T-helper 1 cell treated with Interleukin-12 subunit alpha and Interleukin-12 subunit beta and Interleukin-4 antibody, amounts not matched to agents 30 ng/mL and 1 ng/mL, for 36 hours (primary cell): ENCODE measurements at regions not wholly inside any gene's neighbourhood (a gene's known extent, or its start where the extent isn't known, plus 50 kb on each side); places are given as distances from the start of the nearest gene placed in this dataset.

Experiments used
- intact Hi-C: fragments of 100-400 bp; cut with micrococcal nuclease; formaldehyde crosslinking; loops from one replicate; pipeline ENCODE4 v1.15.1; 2024

DNA sequence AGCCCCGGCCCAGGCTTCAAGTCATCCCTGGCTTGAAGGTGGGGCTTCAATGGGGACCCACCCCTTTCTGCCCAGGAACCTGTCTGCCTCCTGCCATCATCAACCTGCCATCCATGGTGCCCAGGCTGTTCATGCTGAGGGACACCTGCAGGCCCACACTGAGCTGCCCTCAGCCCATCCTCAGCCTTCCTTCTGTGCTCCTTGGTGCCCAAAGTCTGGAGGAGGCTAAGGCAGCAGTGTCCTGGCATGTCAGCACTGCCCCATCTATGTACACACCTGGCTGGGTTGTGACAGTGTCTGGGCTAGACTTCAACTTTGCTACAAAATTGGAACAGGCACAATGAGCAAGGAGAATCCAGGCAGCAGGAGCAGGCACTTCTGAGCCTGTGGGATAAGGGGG lies 745.3 kb upstream of the EPHA6 start:
- intact Hi-C loops: no loop called here

DNA sequence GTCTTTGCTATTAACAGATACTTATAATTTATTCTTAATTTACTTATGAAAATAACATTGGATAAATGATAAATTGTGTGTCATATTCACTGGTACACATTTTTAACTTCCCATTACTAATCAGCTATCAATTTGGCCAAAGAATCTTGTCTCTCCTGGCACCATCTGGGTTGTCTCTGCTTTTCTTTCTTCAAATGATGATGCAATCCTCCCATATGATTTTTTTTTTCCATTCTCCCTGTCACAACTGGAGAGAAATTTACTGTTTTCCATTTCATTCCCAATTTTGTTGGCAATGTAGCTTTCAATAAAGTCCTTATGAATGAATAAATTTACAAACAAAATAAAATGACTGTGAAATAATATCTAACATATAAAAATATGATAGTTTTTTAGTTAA lies 743.7 kb upstream of the EPHA6 start:
- intact Hi-C loops: no loop called here

DNA sequence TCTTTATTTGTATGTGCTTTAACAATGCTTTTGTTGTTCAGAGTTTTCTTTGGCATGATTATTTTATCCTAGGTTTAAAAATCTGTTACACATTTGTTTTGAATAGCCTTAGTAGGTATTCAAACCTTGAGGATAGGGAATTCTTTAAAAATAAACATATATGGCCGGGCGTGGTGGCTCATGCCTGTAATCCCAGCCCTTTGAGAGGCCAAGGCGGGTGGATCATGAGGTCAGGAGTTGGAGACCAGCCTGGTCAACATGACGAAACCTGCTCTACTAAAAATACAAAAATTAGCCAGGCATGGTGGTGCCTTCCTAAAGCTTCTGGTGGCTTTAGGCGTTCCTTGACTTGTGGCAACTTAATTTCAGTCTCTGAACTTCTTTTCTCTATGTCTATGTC lies 743.3 kb upstream of the EPHA6 start:
- intact Hi-C loops: no loop called here

DNA sequence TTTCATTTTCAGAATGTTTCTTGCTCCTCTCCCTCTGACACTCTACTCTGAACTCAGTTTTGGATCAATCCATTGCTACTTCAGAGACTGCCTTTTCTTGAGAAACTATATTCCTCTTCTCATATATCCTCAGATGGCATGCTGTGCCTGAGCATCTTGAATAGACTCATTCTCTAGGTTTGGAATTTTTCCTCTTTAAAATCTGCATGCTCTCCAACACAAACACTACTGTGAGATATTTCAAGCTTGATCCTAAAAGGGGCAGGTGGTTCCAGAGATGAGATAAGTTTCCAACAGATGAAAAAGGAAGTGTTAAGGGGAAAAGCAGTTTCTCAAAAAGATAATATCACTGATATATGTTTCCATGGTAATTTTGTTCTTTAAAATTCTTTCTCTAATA lies 742.2 kb upstream of the EPHA6 start:
- intact Hi-C loops: no loop called here

DNA sequence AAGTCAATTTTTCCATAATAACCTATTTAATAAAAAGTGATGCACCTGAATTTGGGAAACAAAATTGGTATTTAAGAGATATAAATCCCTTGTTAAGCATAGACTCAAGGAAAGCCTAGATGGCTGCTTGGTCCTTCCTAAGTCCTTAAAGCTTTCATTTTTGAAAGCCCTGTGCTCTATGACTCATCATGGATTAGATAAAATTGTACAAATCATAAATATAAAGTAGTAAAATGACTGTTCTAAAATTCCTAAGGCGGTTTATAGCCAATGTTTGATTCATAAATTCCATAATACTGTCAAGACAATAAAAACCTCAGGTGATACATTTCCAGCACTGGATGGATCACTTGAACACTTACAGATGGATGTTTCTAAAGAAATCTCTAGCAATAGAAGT lies 730.8 kb upstream of the EPHA6 start:
- intact Hi-C loops: no loop called here

DNA sequence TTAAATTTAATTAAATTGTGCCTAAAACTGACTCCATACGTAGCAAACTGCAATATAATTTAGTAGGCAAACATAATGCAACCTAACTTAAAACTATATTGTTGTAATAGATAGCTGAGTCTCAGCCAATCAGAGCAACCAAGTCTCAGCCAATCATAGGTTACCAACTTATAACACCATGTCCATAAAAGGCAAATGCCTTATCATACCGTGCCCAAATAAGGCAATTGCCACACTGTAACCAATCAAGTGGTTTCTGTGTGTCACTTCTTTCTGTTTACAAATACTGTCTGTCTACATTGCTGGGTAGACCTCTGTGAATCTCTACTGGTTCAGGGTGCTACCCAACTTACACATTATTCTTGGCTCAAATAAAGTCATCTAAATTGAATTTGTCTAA lies 728.4 kb upstream of the EPHA6 start:
- intact Hi-C loops: no loop called here

DNA sequence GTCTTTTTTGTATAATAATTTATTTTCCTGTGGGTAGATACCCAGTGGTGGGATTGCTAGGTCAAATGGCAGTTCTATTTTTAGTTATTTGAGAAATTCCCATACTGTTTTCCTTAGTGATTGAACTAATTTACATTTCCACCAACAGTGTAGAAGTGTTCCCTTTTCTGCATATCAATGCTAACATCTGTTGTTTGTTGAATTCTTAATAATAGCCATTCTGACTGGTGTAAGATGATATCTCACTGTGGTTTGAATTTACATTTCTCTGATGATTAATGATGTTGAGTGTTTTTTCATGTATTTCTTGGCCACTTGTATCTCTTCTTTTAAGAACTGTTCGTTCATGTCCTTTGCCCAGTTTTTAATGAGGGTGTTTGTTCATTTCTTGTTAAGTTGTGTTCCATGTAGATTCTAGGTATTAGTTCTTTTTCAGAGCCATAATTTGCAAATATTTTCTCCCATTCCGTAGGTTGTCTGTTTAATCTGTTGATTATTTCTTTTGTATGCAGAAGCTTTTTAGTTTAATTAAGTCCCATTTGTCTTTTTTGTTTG lies 713.3 kb upstream of the EPHA6 start:
- intact Hi-C loops: no loop called here

DNA sequence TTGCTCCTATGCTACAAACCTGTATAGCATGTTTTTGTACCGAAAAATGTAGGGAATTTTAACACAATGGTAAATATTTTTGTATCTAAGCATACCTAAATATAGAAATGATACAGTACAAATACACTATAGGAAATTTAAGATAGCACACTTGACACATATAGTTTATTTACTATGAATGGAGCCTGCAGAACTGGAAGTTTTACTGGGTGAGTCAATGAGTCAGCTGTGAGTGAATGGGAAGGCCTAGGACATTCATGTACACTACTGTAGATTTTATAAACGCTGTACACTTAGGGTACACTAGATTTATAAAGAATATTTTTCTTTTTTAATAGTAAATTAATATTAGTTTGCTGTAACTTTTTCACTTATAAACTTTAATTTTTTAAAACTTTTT lies 707.7 kb upstream of the EPHA6 start:
- intact Hi-C loops: no loop called here
